SK-N-SH (cell line): ENCODE measurements at regions not wholly inside any gene's neighbourhood (a gene's known extent, or its start where the extent isn't known, plus 50 kb on each side); places are given as distances from the start of the nearest gene placed in this dataset.

Experiments used
- CTCF ChIA-PET: fragments of 300-600, 350-600 bp; formaldehyde crosslinking; extraction: SDS; loops from one replicate; lab custom pipeline; 2021; lab: Yijun Ruan, JAX
- POLR2A ChIA-PET: fragments of 350-600 bp; sonication (Branson Sonifier 250); formaldehyde crosslinking; extraction: SDS; loops from one replicate; lab custom pipeline; 2020; ENCODE audit warnings: antibody characterized with exemption, inconsistent platforms; lab: Yijun Ruan, JAX
- DNase-seq: peaks from one replicate; pipeline ENCODE4 v3.0.0; 2012
- H2AFZ ChIP-seq: fragments of 200-600 bp; sonication (generic); 2 replicates; pipeline ENCODE4 v1.8.1; 2016; ENCODE audit warnings: antibody characterized with exemption, mild to moderate bottlenecking, low read depth
- H3F3A ChIP-seq: fragments of 200-600 bp; sonication (generic); replicated peaks from 2 replicates; pipeline ENCODE3; 2016; ENCODE audit warnings: antibody characterized with exemption, mild to moderate bottlenecking; ENCODE audit not compliant: insufficient read depth
- H3K27ac ChIP-seq, 2 experiments: fragments of 200-500 bp in 1 of 2; fragments of 200-600 bp in 1 of 2; sonication (Bioruptor generic) in 1 of 2; sonication (generic), shearing (Covaris generic) in 1 of 2; 2 replicates each; pipeline versions ENCODE4 v1.5.1 to v1.6.1; 2014 to 2016; ENCODE audit warnings: low read depth in 2 of 2, inconsistent platforms in 1 of 2, low read length in 1 of 2, mild to moderate bottlenecking in 1 of 2, mixed read lengths in 1 of 2
- H3K27me3 ChIP-seq: fragments of 200-600 bp; sonication (generic), shearing (Covaris generic); 2 replicates; pipeline ENCODE4 v1.6.1; 2016; ENCODE audit warnings: mixed run types; ENCODE audit not compliant: insufficient read depth
- H3K36me3 ChIP-seq, 2 experiments: fragments of 200-500 bp in 1 of 2; fragments of 200-600 bp in 1 of 2; sonication (Bioruptor generic) in 1 of 2; sonication (generic) in 1 of 2; replicated peaks in 1 of 2; 2 replicates each; pipeline versions ENCODE3 to v1.5.1; 2014 to 2016; ENCODE audit warnings: low read length in 1 of 2, mild to moderate bottlenecking in 1 of 2; ENCODE audit not compliant: insufficient read depth in 2 of 2, control insufficient read depth in 1 of 2
- H3K4me1 ChIP-seq, 2 experiments: fragments of 200-500 bp in 1 of 2; fragments of 200-600 bp in 1 of 2; sonication (Bioruptor generic) in 1 of 2; sonication (generic), shearing (Covaris generic) in 1 of 2; 2 replicates each; pipeline versions ENCODE4 v1.5.1 to v1.6.1; 2014 to 2016; ENCODE audit warnings: low read depth in 1 of 2, low read length in 1 of 2, mixed run types in 1 of 2; ENCODE audit not compliant: insufficient read depth in 2 of 2, control insufficient read depth in 1 of 2
- H3K4me2 ChIP-seq: fragments of 200-600 bp; sonication (generic), shearing (Covaris generic); 2 replicates; pipeline ENCODE4 v1.6.1; 2017; ENCODE audit warnings: mixed run types
- H3K4me3 ChIP-seq, 2 experiments: fragments of 200-500 bp in 1 of 2; fragments of 200-600 bp in 1 of 2; sonication (Bioruptor generic) in 1 of 2; sonication (generic), shearing (Covaris generic) in 1 of 2; 2 replicates each; pipeline versions ENCODE4 v1.5.1 to v1.8.1; 2014 to 2016; ENCODE audit warnings: low read depth in 2 of 2, inconsistent platforms in 1 of 2, low read length in 1 of 2, mild to moderate bottlenecking in 1 of 2, mixed read lengths in 1 of 2, moderate library complexity in 1 of 2
- H3K79me2 ChIP-seq: fragments of 200-600 bp; sonication (generic); 2 replicates; pipeline ENCODE4 v1.8.1; 2017; ENCODE audit warnings: mild to moderate bottlenecking; ENCODE audit not compliant: insufficient read depth
- H3K9ac ChIP-seq: fragments of 200-600 bp; sonication (generic); 2 replicates; pipeline ENCODE4 v1.6.1; 2017; ENCODE audit warnings: mixed run types
- H3K9me2 ChIP-seq: fragments of 200-600 bp; sonication (generic); 2 replicates; pipeline ENCODE4 v1.6.1; 2017; ENCODE audit warnings: mixed run types
- H3K9me3 ChIP-seq: fragments of 200-600 bp; sonication (generic); 2 replicates; pipeline ENCODE4 v1.6.1; 2017; ENCODE audit warnings: mixed run types, mild to moderate bottlenecking, moderate library complexity
- H4K20me1 ChIP-seq: fragments of 200-600 bp; sonication (generic); 2 replicates; pipeline ENCODE4 v1.6.1; 2017; ENCODE audit warnings: mild to moderate bottlenecking, mixed run types; ENCODE audit not compliant: insufficient read depth
- CHD2 ChIP-seq: fragments of 150-350 bp; IDR thresholded peaks from 2 replicates; pipeline ENCODE4 v1.6.1; 2018; ENCODE audit warnings: low read length; ENCODE audit not compliant: partially characterized antibody
- ELF1 ChIP-seq: IDR thresholded peaks from 2 replicates; pipeline ENCODE4 v1.4.0; 2012
- FOSL2 ChIP-seq: IDR thresholded peaks from 2 replicates; pipeline ENCODE4 v1.4.0; 2012; ENCODE audit warnings: low read depth, mild to moderate bottlenecking, moderate library complexity, borderline replicate concordance
- FOXJ3 ChIP-seq: sonication (generic); formaldehyde crosslinking; IDR thresholded peaks from 2 replicates; pipeline ENCODE4 v1.5.1; 2020; ENCODE audit warnings: mild to moderate bottlenecking, missing genetic modification reagents
- FOXM1 ChIP-seq: IDR thresholded peaks from 2 replicates; pipeline ENCODE4 v1.4.0; 2012; ENCODE audit warnings: low read depth, mild to moderate bottlenecking
- GABPA ChIP-seq: IDR thresholded peaks from 2 replicates; pipeline ENCODE4 v1.4.0; 2012; ENCODE audit warnings: low read depth, mild to moderate bottlenecking
- GATA2 ChIP-seq: sonication (generic); formaldehyde crosslinking; IDR thresholded peaks from 2 replicates; pipeline ENCODE4 v1.5.0; 2020; ENCODE audit warnings: mild to moderate bottlenecking, missing genetic modification reagents
- JUND ChIP-seq: IDR thresholded peaks from 2 replicates; pipeline ENCODE4 v1.4.0; 2012
- MXI1 ChIP-seq: IDR thresholded peaks from 2 replicates; pipeline ENCODE4 v1.6.1; 2012; ENCODE audit warnings: mild to moderate bottlenecking, low read depth, low read length, improper control_type of control experiment
- NRF1 ChIP-seq: IDR thresholded peaks from 2 replicates; pipeline ENCODE4 v1.6.1; 2012; ENCODE audit warnings: low read depth, mild to moderate bottlenecking, low read length
- POLR2AphosphoS5 ChIP-seq: IDR thresholded peaks from 2 replicates; pipeline ENCODE4 v1.6.1; 2012; ENCODE audit warnings: low read depth, low read length
- RAD21 ChIP-seq: IDR thresholded peaks from 2 replicates; pipeline ENCODE4 v1.6.1; 2012; ENCODE audit warnings: mild to moderate bottlenecking, low read length
- RCOR1 ChIP-seq: fragments of 150-350 bp; IDR thresholded peaks from 2 replicates; pipeline ENCODE4 v1.6.1; 2017; ENCODE audit warnings: antibody characterized with exemption, low read length
- RFX5 ChIP-seq: IDR thresholded peaks from 2 replicates; pipeline ENCODE4 v1.6.1; 2012; ENCODE audit warnings: mild to moderate bottlenecking, improper control_type of control experiment, low read length
- RXRA ChIP-seq: IDR thresholded peaks from 2 replicates; pipeline ENCODE4 v1.4.0; 2012; ENCODE audit warnings: low read depth, mild to moderate bottlenecking, borderline replicate concordance
- TEAD4 ChIP-seq: IDR thresholded peaks from 2 replicates; pipeline ENCODE4 v1.4.0; 2012; ENCODE audit warnings: mild to moderate bottlenecking, borderline replicate concordance; ENCODE audit not compliant: insufficient read depth
- WGBS: methylation state at CpG from one replicate; pipeline ENCODE4 v1.1.6; 2017; ENCODE audit warnings: low lambda C conversion rate; 5-methylcytosine and 5-hydroxymethylcytosine counted together
- TF ChIP-seq, protein P1 (sequence below): IDR thresholded peaks from 2 replicates; pipeline ENCODE4 v1.4.0; 2012; ENCODE audit warnings: low read depth, borderline replicate concordance
- TF ChIP-seq, protein P2 (sequence below): IDR thresholded peaks from 2 replicates; pipeline ENCODE4; 2012
- TF ChIP-seq, protein P3 (sequence below): fragments of 200-600 bp; sonication (generic); IDR thresholded peaks from 2 replicates; pipeline ENCODE4 v1.6.1; 2017; ENCODE audit warnings: antibody characterized with exemption, mild to moderate bottlenecking, moderate library complexity
- TF ChIP-seq, protein P4 (sequence below): fragments of 150-350 bp; IDR thresholded peaks from 2 replicates; pipeline ENCODE4 v1.6.1; 2017; ENCODE audit warnings: antibody characterized with exemption, low read length, low read depth, borderline replicate concordance
- TF ChIP-seq, protein P5 (sequence below): IDR thresholded peaks from 2 replicates; pipeline ENCODE4 v1.4.0; 2012; ENCODE audit warnings: low read depth, borderline replicate concordance

DNA sequence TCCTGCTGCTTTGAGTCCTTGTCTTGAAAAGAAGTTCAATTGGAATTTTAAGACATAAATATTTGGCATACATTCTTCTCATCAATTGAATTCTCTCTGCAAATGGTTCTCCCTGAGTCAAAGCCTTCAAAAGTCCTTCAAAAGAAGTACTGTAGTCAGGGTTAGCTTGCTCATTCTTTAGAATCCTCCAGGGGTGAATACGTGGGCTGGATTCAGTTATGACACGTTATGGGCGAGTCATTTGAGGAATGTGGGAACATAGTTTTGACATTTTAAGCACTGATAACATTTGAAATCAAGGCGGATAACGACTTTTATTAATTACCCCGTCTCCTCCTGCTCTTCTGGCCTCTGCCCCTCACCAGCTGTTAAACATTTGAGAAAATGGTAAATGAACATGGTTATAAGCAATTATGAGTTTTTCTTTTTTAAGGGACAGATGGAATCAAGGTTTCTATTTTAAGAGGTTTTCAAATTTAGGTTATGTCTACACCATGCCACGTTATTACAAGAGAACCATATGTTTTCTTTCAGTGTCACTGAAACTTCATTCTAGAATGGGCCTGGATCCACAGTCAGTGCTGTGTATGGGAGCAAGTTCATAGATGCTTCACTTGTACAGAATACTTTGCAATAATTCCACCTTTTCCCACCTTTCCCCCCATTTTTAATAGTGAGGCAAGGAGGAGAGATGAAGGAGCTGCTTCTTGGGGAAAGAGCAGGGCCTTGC is 273.1 kb downstream of the TSN start (continued):
- TF ChIP-seq RCOR1, result no peak
- TF ChIP-seq, protein P1, sequence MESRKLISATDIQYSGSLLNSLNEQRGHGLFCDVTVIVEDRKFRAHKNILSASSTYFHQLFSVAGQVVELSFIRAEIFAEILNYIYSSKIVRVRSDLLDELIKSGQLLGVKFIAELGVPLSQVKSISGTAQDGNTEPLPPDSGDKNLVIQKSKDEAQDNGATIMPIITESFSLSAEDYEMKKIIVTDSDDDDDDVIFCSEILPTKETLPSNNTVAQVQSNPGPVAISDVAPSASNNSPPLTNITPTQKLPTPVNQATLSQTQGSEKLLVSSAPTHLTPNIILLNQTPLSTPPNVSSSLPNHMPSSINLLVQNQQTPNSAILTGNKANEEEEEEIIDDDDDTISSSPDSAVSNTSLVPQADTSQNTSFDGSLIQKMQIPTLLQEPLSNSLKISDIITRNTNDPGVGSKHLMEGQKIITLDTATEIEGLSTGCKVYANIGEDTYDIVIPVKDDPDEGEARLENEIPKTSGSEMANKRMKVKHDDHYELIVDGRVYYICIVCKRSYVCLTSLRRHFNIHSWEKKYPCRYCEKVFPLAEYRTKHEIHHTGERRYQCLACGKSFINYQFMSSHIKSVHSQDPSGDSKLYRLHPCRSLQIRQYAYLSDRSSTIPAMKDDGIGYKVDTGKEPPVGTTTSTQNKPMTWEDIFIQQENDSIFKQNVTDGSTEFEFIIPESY, result no peak
- TF ChIP-seq, protein P2, sequence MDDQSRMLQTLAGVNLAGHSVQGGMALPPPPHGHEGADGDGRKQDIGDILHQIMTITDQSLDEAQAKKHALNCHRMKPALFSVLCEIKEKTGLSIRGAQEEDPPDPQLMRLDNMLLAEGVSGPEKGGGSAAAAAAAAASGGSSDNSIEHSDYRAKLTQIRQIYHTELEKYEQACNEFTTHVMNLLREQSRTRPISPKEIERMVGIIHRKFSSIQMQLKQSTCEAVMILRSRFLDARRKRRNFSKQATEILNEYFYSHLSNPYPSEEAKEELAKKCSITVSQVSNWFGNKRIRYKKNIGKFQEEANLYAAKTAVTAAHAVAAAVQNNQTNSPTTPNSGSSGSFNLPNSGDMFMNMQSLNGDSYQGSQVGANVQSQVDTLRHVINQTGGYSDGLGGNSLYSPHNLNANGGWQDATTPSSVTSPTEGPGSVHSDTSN, result no peak
- TF ChIP-seq, protein P3, sequence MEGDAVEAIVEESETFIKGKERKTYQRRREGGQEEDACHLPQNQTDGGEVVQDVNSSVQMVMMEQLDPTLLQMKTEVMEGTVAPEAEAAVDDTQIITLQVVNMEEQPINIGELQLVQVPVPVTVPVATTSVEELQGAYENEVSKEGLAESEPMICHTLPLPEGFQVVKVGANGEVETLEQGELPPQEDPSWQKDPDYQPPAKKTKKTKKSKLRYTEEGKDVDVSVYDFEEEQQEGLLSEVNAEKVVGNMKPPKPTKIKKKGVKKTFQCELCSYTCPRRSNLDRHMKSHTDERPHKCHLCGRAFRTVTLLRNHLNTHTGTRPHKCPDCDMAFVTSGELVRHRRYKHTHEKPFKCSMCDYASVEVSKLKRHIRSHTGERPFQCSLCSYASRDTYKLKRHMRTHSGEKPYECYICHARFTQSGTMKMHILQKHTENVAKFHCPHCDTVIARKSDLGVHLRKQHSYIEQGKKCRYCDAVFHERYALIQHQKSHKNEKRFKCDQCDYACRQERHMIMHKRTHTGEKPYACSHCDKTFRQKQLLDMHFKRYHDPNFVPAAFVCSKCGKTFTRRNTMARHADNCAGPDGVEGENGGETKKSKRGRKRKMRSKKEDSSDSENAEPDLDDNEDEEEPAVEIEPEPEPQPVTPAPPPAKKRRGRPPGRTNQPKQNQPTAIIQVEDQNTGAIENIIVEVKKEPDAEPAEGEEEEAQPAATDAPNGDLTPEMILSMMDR, result no peak

DNA sequence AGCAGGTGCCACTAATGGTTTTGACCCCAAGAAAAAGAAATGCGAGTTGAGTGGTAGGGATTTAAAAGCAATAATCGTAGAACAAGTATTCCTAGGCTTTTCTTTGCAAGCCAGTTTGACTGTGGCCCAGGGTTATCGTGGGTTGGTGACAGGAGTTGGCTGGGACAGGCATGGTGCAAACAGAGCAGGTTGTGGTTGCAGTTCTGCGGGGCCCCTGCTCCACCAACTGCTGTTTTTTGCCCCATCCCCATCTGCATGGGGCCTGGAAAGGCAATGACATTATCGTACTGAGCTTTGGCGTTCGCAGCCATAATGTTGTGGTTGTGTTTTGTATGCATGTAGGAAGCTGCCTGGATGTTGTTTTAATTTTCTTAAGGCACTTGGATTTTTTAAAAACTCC is 274.0 kb downstream of the TSN start:
- no peaks in the 10 kb centered on the region for H3K27me3 ChIP-seq
- no peaks in the 10 kb centered on the region for H3K36me3 ChIP-seq
- no peaks in the 10 kb centered on the region for H3K9me2 ChIP-seq
- no peak for DNase-seq
- no peak overlapping the region for H3K27ac ChIP-seq
- POLR2A ChIA-PET, result no interaction called here
- H4K20me1 ChIP-seq, result no peaks in the 10 kb centered on the region
- WGBS, result 36% methylated on average over 7 of the region's 7 CpGs
- H2AFZ ChIP-seq, result no peak overlapping the region
- no peaks in the 10 kb centered on the region for H3K9me3 ChIP-seq
- H3K9ac ChIP-seq, result no peak overlapping the region
- H3K79me2 ChIP-seq, result no peaks in the 10 kb centered on the region
- peaks cover 0 to 13% of the 10 kb centered on the region in 2 experiments; a peak in 3 of 4 replicates for H3K4me1 ChIP-seq
- no peak overlapping the region for H3K4me3 ChIP-seq
- TF ChIP-seq ELF1 (no peak), RFX5 (no peak), POLR2AphosphoS5 (no peak), TEAD4 (no peak), RCOR1 (no peak), CHD2 (no peak), JUND (no peak), FOSL2 (no peak), GABPA (no peak), GATA2 (CRISPR knock-in tag) (no peak), NRF1 (no peak), MXI1 (no peak), FOXM1 (no peak), RAD21 (no peak), RXRA (no peak), FOXJ3 (CRISPR knock-in tag) (no peak)
- TF ChIP-seq, protein P4, sequence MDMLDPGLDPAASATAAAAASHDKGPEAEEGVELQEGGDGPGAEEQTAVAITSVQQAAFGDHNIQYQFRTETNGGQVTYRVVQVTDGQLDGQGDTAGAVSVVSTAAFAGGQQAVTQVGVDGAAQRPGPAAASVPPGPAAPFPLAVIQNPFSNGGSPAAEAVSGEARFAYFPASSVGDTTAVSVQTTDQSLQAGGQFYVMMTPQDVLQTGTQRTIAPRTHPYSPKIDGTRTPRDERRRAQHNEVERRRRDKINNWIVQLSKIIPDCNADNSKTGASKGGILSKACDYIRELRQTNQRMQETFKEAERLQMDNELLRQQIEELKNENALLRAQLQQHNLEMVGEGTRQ, result no peak
- TF ChIP-seq, protein P5, sequence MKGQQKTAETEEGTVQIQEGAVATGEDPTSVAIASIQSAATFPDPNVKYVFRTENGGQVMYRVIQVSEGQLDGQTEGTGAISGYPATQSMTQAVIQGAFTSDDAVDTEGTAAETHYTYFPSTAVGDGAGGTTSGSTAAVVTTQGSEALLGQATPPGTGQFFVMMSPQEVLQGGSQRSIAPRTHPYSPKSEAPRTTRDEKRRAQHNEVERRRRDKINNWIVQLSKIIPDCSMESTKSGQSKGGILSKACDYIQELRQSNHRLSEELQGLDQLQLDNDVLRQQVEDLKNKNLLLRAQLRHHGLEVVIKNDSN, result no peak
- TF ChIP-seq, protein P2, result no peak
- TF ChIP-seq, protein P1, result no peak
- H3K4me2 ChIP-seq, result no peak overlapping the region
- CTCF ChIA-PET, result interaction anchor here (1.4 kb wide), 1 partner anchor 53 kb away, joined by 3 read pairs; no protein-coding TSS in a partner anchor
- no peaks in the 10 kb centered on the region for H3F3A ChIP-seq
